ENCODE measurements at regions not wholly inside any gene's neighbourhood (a gene's known extent, or its start where the extent isn't known, plus 50 kb on each side); places are given as distances from the start of the nearest gene placed in this dataset.

- Mint-ChIP-seq H3K27me3 (no peaks in the 10 kb centered on the region), H3K4me3 (no peak overlapping the region), H3K36me3 (no peaks in the 10 kb centered on the region), H3K4me1 (no peaks in the 10 kb centered on the region), H3K27ac (no peak overlapping the region), H3K9me3 (no peaks in the 10 kb centered on the region)
- no peak for ATAC-seq (ENCODE audit: low read depth)
- no peak for DNase-seq (ENCODE audit: low spot score in 2 of 2)
Measured at GRCh38 chr16:54796211-54796610, 134.5 kb upstream of the IRX5 start.

- no peaks in the 10 kb centered on the region for H3K9me3 Mint-ChIP-seq
- H3K27me3 Mint-ChIP-seq = no peaks in the 10 kb centered on the region
- H3K36me3 Mint-ChIP-seq = no peaks in the 10 kb centered on the region
- DNase-seq (ENCODE audit: low spot score in 2 of 2) (no peak), ATAC-seq (ENCODE audit: low read depth) (no peak)
- H3K4me1 Mint-ChIP-seq = no peaks in the 10 kb centered on the region
- H3K4me3 Mint-ChIP-seq = no peak overlapping the region
- H3K27ac Mint-ChIP-seq = no peak overlapping the region
Measured at GRCh38 chr16:54792811-54793210, 137.9 kb upstream of the IRX5 start.

GRCh38 chr16:54787045-54787444, 143.6 kb upstream of the IRX5 start:
- Mint-ChIP-seq H3K27ac (no peak overlapping the region), H3K9me3 (peaks cover 9% of the 10 kb centered on the region), H3K4me1 (no peaks in the 10 kb centered on the region), H3K36me3 (no peaks in the 10 kb centered on the region), H3K4me3 (no peak overlapping the region), H3K27me3 (no peaks in the 10 kb centered on the region)
- no peak for ATAC-seq (ENCODE audit: low read depth)
- no peak for DNase-seq (ENCODE audit: low spot score in 2 of 2)

GRCh38 chr16:54783980-54784379, 146.7 kb upstream of the IRX5 start:
- H3K27ac Mint-ChIP-seq = no peak overlapping the region
- ATAC-seq (ENCODE audit: low read depth) = no peak
- no peak for DNase-seq (ENCODE audit: low spot score in 2 of 2)
- H3K4me3 Mint-ChIP-seq = no peak overlapping the region
- H3K36me3 Mint-ChIP-seq = no peaks in the 10 kb centered on the region
- peaks cover 11% of the 10 kb centered on the region for H3K9me3 Mint-ChIP-seq
- H3K27me3 Mint-ChIP-seq = no peaks in the 10 kb centered on the region
- no peaks in the 10 kb centered on the region for H3K4me1 Mint-ChIP-seq

- no peak for DNase-seq (ENCODE audit: low spot score in 2 of 2)
- H3K27me3 Mint-ChIP-seq = no peaks in the 10 kb centered on the region
- no peak overlapping the region for H3K4me3 Mint-ChIP-seq
- no peaks in the 10 kb centered on the region for H3K4me1 Mint-ChIP-seq
- H3K36me3 Mint-ChIP-seq = no peaks in the 10 kb centered on the region
- no peak overlapping the region for H3K27ac Mint-ChIP-seq
- no peak for ATAC-seq (ENCODE audit: low read depth)
- peaks cover 11% of the 10 kb centered on the region for H3K9me3 Mint-ChIP-seq
Measured at GRCh38 chr16:54783226-54783625, 147.4 kb upstream of the IRX5 start.

GRCh38 chr16:54780266-54780665, 150.4 kb upstream of the IRX5 start:
- Mint-ChIP-seq H3K4me3 (no peak overlapping the region), H3K9me3 (peaks cover 4% of the 10 kb centered on the region)

GRCh38 chr16:54779549-54779948, 151.1 kb upstream of the IRX5 start:
- no peaks in the 10 kb centered on the region for H3K4me1 Mint-ChIP-seq
- no peak overlapping the region for H3K4me3 Mint-ChIP-seq
- peaks cover 1% of the 10 kb centered on the region for H3K27me3 Mint-ChIP-seq
- peaks cover 4% of the 10 kb centered on the region for H3K9me3 Mint-ChIP-seq
- DNase-seq (ENCODE audit: low spot score in 2 of 2) = no peak
- ATAC-seq (ENCODE audit: low read depth) = no peak
- H3K36me3 Mint-ChIP-seq = no peaks in the 10 kb centered on the region
- no peak overlapping the region for H3K27ac Mint-ChIP-seq

More at GRCh38 chr16:54780266-54780665, 150.4 kb upstream of the IRX5 start:
- DNase-seq (ENCODE audit: low spot score in 2 of 2) (no peak), ATAC-seq (ENCODE audit: low read depth) (no peak)
- H3K27ac Mint-ChIP-seq = no peak overlapping the region
- peaks cover 1% of the 10 kb centered on the region for H3K27me3 Mint-ChIP-seq
- no peaks in the 10 kb centered on the region for H3K36me3 Mint-ChIP-seq
- H3K4me1 Mint-ChIP-seq = no peaks in the 10 kb centered on the region

- peaks cover 2% of the 10 kb centered on the region for H3K9me3 Mint-ChIP-seq
- no peaks in the 10 kb centered on the region for H3K36me3 Mint-ChIP-seq
- H3K27me3 Mint-ChIP-seq = peaks cover 1% of the 10 kb centered on the region
Measured at GRCh38 chr16:54774768-54775167, 155.9 kb upstream of the IRX5 start.

GRCh38 chr16:54772400-54772799, 158.3 kb upstream of the IRX5 start:
- peaks cover 2% of the 10 kb centered on the region for H3K9me3 Mint-ChIP-seq
- DNase-seq (ENCODE audit: low spot score in 2 of 2) (no peak), ATAC-seq (ENCODE audit: low read depth) (no peak)
- H3K27me3 Mint-ChIP-seq = peaks cover 1% of the 10 kb centered on the region
- H3K36me3 Mint-ChIP-seq = no peaks in the 10 kb centered on the region
- no peak overlapping the region for H3K4me3 Mint-ChIP-seq
- H3K4me1 Mint-ChIP-seq = no peaks in the 10 kb centered on the region
- H3K27ac Mint-ChIP-seq = no peak overlapping the region

More at GRCh38 chr16:54774768-54775167, 155.9 kb upstream of the IRX5 start:
- H3K27ac Mint-ChIP-seq = no peak overlapping the region
- ATAC-seq (ENCODE audit: low read depth) (no peak), DNase-seq (ENCODE audit: low spot score in 2 of 2) (no peak)
- no peak overlapping the region for H3K4me3 Mint-ChIP-seq
- no peaks in the 10 kb centered on the region for H3K4me1 Mint-ChIP-seq

GRCh38 chr16:54766355-54766754, 164.3 kb upstream of the IRX5 start:
- Mint-ChIP-seq H3K4me3 (no peak overlapping the region), H3K9me3 (peaks cover 5% of the 10 kb centered on the region), H3K36me3 (no peaks in the 10 kb centered on the region), H3K4me1 (no peaks in the 10 kb centered on the region), H3K27ac (no peak overlapping the region), H3K27me3 (no peaks in the 10 kb centered on the region)
- ATAC-seq (ENCODE audit: low read depth) = no peak
- no peak for DNase-seq (ENCODE audit: low spot score in 2 of 2)

- no peaks in the 10 kb centered on the region for H3K4me1 Mint-ChIP-seq
- no peaks in the 10 kb centered on the region for H3K9me3 Mint-ChIP-seq
- ATAC-seq (ENCODE audit: low read depth) (no peak), DNase-seq (ENCODE audit: low spot score in 2 of 2) (no peak)
- no peaks in the 10 kb centered on the region for H3K27me3 Mint-ChIP-seq
- no peaks in the 10 kb centered on the region for H3K36me3 Mint-ChIP-seq
- H3K4me3 Mint-ChIP-seq = no peak overlapping the region
- no peak overlapping the region for H3K27ac Mint-ChIP-seq
Measured at GRCh38 chr16:54750249-54750648, 180.4 kb upstream of the IRX5 start.

GRCh38 chr16:54748611-54749190, 182.0 kb upstream of the IRX5 start:
- Mint-ChIP-seq H3K27ac (no peak overlapping the region), H3K4me3 (no peak overlapping the region), H3K4me1 (no peaks in the 10 kb centered on the region), H3K36me3 (no peaks in the 10 kb centered on the region), H3K9me3 (no peaks in the 10 kb centered on the region), H3K27me3 (no peaks in the 10 kb centered on the region)
- ATAC-seq (ENCODE audit: low read depth) (no peak), DNase-seq (ENCODE audit: low spot score in 2 of 2) (no peak)

GRCh38 chr16:54746596-54746995, 184.1 kb upstream of the IRX5 start:
- Mint-ChIP-seq H3K27ac (no peak overlapping the region), H3K9me3 (peaks cover 1% of the 10 kb centered on the region), H3K27me3 (no peaks in the 10 kb centered on the region), H3K4me3 (no peak overlapping the region), H3K36me3 (no peaks in the 10 kb centered on the region), H3K4me1 (no peaks in the 10 kb centered on the region)
- ATAC-seq (ENCODE audit: low read depth) = no peak
- no peak for DNase-seq (ENCODE audit: low spot score in 2 of 2)

- Mint-ChIP-seq H3K9me3 (peaks cover 1% of the 10 kb centered on the region), H3K4me3 (no peak overlapping the region), H3K36me3 (no peaks in the 10 kb centered on the region), H3K27me3 (no peaks in the 10 kb centered on the region), H3K27ac (no peak overlapping the region), H3K4me1 (no peaks in the 10 kb centered on the region)
- DNase-seq (ENCODE audit: low spot score in 2 of 2) (no peak), ATAC-seq (ENCODE audit: low read depth) (no peak)
Measured at GRCh38 chr16:54744998-54745397, 185.7 kb upstream of the IRX5 start.

- no peaks in the 10 kb centered on the region for H3K36me3 Mint-ChIP-seq
- no peak for ATAC-seq (ENCODE audit: low read depth)
- no peaks in the 10 kb centered on the region for H3K27me3 Mint-ChIP-seq
- no peak for DNase-seq (ENCODE audit: low spot score in 2 of 2)
- H3K4me1 Mint-ChIP-seq = no peaks in the 10 kb centered on the region
- H3K27ac Mint-ChIP-seq = no peak overlapping the region
- no peak overlapping the region for H3K4me3 Mint-ChIP-seq
- H3K9me3 Mint-ChIP-seq = peaks cover 1% of the 10 kb centered on the region
Measured at GRCh38 chr16:54742436-54742835, 188.2 kb upstream of the IRX5 start.
